GM12864 (cell line): ENCODE measurements at regions not wholly inside any gene's neighbourhood (a gene's known extent, or its start where the extent isn't known, plus 50 kb on each side); places are given as distances from the start of the nearest gene placed in this dataset.

Source experiments
- DNase-seq: peaks from one replicate; pipeline ENCODE4 v3.0.0-alpha.2; 2011; ENCODE audit warnings: low read depth
- H3K4me3 ChIP-seq: 2 replicates; pipeline ENCODE4 v1.5.1; 2011; ENCODE audit warnings: mild to moderate bottlenecking, low read depth, low read length, control low read depth
- TF ChIP-seq, protein P1 (sequence below): IDR thresholded peaks from 2 replicates; pipeline ENCODE4 v1.5.1; 2011; ENCODE audit warnings: low read depth, mild to moderate bottlenecking, moderate library complexity, low read length, control low read depth, inconsistent platforms; ENCODE audit errors: missing control alignments

DNA sequence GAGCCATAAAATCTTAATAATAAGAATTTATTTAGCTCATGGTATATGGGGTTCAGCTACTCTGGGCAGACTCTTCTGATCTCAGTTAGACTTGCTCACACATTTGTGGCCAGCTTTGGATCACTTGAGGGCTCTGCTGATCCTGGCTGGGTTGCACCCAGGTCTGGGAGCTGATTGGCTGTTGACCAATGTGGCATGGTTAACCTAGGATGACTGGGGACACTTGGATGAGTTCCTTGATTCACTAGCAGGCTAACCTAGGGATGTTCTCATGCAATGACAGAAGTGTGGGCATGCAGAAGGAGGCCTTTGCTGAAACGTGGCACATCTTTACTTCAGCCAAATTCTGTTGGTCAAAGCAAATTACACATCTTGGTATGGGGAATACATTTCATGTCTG, 569.5 kb downstream of the UTRN start:
- DNase-seq, result no peak
- H3K4me3 ChIP-seq, result no peak overlapping the region
- TF ChIP-seq, protein P1, sequence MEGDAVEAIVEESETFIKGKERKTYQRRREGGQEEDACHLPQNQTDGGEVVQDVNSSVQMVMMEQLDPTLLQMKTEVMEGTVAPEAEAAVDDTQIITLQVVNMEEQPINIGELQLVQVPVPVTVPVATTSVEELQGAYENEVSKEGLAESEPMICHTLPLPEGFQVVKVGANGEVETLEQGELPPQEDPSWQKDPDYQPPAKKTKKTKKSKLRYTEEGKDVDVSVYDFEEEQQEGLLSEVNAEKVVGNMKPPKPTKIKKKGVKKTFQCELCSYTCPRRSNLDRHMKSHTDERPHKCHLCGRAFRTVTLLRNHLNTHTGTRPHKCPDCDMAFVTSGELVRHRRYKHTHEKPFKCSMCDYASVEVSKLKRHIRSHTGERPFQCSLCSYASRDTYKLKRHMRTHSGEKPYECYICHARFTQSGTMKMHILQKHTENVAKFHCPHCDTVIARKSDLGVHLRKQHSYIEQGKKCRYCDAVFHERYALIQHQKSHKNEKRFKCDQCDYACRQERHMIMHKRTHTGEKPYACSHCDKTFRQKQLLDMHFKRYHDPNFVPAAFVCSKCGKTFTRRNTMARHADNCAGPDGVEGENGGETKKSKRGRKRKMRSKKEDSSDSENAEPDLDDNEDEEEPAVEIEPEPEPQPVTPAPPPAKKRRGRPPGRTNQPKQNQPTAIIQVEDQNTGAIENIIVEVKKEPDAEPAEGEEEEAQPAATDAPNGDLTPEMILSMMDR, result no peak

DNA sequence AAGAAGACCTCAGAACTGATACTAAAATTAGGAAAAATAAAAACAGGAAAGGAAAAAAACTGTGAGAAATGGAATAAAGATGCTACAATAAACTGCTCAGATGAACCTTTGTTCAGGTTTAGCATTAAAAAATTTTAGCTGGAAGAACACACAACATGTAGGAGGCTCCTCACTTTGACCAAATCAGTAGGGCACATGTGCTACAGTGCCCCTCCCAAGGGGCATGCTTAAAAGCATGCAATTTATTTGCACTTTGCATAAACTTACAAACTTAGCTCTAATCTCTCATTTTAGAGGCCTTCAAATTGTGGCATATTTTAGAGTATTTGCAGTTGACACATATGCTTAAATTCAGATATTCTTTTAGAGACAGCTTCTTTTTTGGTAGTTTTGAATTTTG, 570.2 kb downstream of the UTRN start:
- TF ChIP-seq, protein P1, result no peak
- no peak for DNase-seq

DNA sequence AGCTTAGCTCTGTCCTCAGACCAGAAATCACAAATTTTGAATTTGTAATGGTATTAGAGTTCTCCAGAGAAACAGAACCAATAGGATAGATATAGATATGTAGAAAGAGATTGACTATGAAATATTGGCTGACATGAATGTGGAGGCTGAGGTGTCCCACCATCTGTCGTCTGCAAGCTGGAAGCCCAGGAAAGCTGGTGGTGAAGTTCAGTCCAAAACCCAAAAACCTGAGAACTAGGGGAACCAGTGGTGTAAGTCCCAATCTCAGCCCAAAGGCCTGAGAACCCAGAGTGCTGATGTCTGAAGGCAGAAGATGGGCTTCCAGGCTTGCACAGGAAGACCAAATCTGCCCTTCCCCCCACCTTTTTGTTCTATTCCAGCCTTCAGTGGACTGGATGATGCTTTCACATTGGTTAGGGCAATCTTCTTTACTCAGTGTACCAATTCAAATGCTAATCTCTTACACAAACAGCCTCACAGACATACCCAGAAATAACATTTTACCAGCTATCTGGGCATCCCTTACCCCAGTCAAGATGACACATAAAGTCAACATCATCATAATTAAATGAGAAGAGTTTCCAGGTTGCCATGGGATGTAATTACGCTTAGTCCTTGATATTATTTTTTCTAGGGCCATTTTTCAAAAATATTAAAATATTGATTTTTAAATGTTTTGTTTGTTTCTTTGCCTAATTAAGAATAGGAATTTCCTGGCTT, 570.8 kb downstream of the UTRN start:
- DNase-seq, result no peak
- TF ChIP-seq, protein P1, result no peak
- H3K4me3 ChIP-seq, result no peak overlapping the region

More for the DNA sequence above, 570.2 kb downstream of the UTRN start:
- H3K4me3 ChIP-seq, result no peak overlapping the region

DNA sequence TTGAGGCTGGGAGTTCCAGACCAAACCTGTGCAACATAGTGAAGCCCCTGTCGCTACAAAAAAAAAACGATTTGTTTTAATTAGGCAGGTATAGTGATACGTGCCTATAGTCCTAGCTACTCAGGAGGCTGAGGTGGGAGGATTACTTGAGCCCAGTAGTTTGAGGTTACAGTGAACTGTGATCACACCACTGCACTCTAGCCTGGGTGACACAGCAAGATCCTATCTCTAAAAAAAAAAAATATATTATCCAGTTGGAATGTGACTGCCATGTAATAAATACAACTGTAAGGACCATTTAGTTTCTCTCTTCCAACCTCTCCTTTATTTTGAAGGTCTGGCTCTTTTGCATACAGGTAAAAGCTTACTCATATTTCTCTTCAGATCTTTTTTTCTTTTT, 571.5 kb downstream of the UTRN start:
- TF ChIP-seq, protein P1, result no peak
- DNase-seq, result no peak
- H3K4me3 ChIP-seq, result no peak overlapping the region

DNA sequence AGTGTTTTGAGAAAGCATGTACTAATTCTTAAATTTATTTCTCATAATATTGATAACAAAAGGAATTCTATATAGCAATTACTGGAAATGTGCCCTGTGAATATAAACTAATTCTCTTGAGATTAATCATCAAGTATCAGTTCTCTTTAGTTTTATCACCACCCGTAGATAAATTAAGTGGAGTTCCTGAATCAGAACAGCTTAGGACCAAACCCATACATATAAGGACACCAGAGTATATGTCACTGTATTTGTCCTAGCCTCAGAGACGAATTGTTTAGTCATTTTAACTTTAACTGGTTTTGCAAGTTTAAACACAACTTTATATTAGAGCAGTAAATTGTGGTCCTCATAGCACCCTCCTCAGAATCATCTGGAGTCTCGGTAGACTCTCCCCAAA, 572.0 kb downstream of the UTRN start:
- no peak overlapping the region for H3K4me3 ChIP-seq
- DNase-seq, result no peak
- TF ChIP-seq, protein P1, result no peak

DNA sequence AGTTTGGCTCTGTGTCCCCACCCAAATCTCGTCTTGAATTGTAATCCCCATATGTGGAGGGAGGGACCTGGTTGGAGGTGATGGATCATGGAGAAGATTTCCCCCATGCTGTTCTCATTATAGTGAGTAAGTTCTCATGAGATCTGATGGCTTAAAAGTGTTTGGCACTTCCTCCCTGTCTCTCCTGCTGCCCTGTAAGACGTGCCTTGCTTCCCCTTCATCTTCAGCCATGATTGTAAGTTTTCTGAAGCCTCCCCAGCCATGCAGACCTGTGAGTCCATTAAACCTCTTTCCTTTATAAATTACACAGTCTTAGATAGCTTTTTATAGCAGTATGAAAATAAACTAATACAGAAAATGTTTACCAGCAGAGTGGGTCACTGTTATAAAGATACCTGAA, 577.6 kb downstream of the UTRN start:
- TF ChIP-seq, protein P1, result no peak
- H3K4me3 ChIP-seq, result no peak overlapping the region
- no peak for DNase-seq

DNA sequence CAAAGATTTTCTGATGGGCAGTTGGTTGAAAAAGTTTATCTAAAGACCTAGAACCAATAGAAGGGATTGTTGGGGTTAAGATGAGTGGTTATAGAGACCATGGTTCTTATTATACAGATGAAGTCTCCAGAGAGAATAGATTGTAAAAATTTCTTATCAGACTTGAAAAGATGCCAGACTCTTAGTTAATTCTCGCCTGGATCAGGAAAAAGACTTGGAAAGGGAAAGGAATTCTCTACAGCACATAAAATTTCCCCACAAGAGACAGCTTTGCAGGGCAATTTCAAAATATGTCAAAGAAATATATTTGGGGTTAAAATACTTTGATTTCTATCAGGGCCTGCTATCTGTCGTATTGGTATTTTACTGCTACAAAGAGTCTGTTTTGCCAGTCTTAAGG, 582.6 kb downstream of the UTRN start:
- H3K4me3 ChIP-seq, result no peak overlapping the region
- DNase-seq, result no peak
- TF ChIP-seq, protein P1, result no peak
